ENCODE measurements at regions not wholly inside any gene's neighbourhood (a gene's known extent, or its start where the extent isn't known, plus 50 kb on each side); places are given as distances from the start of the nearest gene placed in this dataset.

- BruUV-seq (replicated peaks), result no TSS peak
- intact Hi-C loops (cut with micrococcal nuclease; ENCODE audit: unreplicated experiment), result no loop called here
- Mint-ChIP-seq H3K4me1 (ENCODE audit: low read depth, unreplicated experiment) (no peaks in the 10 kb centered on the region), H3K36me3 (ENCODE audit: insufficient read depth, unreplicated experiment) (no peaks in the 10 kb centered on the region), H3K4me3 (ENCODE audit: unreplicated experiment) (no peak overlapping the region), H3K9me3 (ENCODE audit: unreplicated experiment) (peaks cover 8% of the 10 kb centered on the region), H3K27ac (ENCODE audit: unreplicated experiment) (no peak overlapping the region), H3K27me3 (ENCODE audit: insufficient read depth, unreplicated experiment) (no peaks in the 10 kb centered on the region)
- Histone ChIP-seq H3K36me3 (ENCODE audit: control insufficient read depth, insufficient read depth, low read length) (no peaks in the 10 kb centered on the region), H3K4me3 (ENCODE audit: low read depth, low read length) (no peak overlapping the region), H3K27me3 (replicated peaks; ENCODE audit: control insufficient read depth, insufficient read depth, low read length) (no peaks in the 10 kb centered on the region), H3K9me3 (no peaks in the 10 kb centered on the region), H3K4me1 (no peaks in the 10 kb centered on the region)
- no peak for DNase-seq
- TF ChIP-seq, protein P1, sequence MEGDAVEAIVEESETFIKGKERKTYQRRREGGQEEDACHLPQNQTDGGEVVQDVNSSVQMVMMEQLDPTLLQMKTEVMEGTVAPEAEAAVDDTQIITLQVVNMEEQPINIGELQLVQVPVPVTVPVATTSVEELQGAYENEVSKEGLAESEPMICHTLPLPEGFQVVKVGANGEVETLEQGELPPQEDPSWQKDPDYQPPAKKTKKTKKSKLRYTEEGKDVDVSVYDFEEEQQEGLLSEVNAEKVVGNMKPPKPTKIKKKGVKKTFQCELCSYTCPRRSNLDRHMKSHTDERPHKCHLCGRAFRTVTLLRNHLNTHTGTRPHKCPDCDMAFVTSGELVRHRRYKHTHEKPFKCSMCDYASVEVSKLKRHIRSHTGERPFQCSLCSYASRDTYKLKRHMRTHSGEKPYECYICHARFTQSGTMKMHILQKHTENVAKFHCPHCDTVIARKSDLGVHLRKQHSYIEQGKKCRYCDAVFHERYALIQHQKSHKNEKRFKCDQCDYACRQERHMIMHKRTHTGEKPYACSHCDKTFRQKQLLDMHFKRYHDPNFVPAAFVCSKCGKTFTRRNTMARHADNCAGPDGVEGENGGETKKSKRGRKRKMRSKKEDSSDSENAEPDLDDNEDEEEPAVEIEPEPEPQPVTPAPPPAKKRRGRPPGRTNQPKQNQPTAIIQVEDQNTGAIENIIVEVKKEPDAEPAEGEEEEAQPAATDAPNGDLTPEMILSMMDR (IDR thresholded peaks at IDR 0.05; ENCODE audit: insufficient read depth in 1 of 2, low read depth in 1 of 2, low read length in 1 of 2, severe bottlenecking in 1 of 2, unreplicated experiment in 1 of 2), result no peak
- ChIA-PET POLR2A (no interaction called here), CTCF (no interaction called here)
These were observed 323.7 kb downstream of the THBS2 start for GRCh38 chr6:168929871-168930450.

DNA sequence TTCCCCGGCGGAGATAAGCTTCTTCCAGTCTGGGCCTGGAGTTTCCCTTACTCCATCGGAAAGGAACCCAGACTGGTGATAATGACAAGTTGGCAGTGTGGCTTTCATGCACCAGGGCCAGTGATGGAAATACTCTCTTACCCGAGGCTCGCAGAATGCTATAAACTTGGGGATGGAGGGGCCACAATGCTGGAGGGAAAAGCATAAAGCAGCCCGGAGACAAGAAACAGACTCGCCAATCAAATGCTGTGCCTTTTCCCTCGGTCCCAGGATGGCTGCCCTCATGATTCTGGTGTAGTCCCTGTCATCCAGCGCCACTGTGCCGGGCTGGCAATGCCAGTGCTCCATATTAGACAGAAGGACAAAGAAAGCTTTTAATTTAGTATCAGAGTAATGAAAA is 325.6 kb downstream of the THBS2 start:
- H3K36me3 ChIP-seq (ENCODE audit: control insufficient read depth, insufficient read depth, low read length), result no peaks in the 10 kb centered on the region
- H3K27me3 Mint-ChIP-seq (ENCODE audit: insufficient read depth, unreplicated experiment), result no peaks in the 10 kb centered on the region
- H3K4me1 ChIP-seq, result no peaks in the 10 kb centered on the region
- no peaks in the 10 kb centered on the region for H3K9me3 ChIP-seq
- CTCF ChIA-PET, result no interaction called here
- no peak overlapping the region for H3K4me3 ChIP-seq (ENCODE audit: low read depth, low read length)
- no peaks in the 10 kb centered on the region for H3K36me3 Mint-ChIP-seq (ENCODE audit: insufficient read depth, unreplicated experiment)
- POLR2A ChIA-PET, result no interaction called here
- H3K9me3 Mint-ChIP-seq (ENCODE audit: unreplicated experiment), result no peaks in the 10 kb centered on the region
- intact Hi-C loops (cut with micrococcal nuclease; ENCODE audit: unreplicated experiment), result no loop called here
- H3K27me3 ChIP-seq (replicated peaks; ENCODE audit: control insufficient read depth, insufficient read depth, low read length), result no peaks in the 10 kb centered on the region
- H3K4me3 Mint-ChIP-seq (ENCODE audit: unreplicated experiment), result no peak overlapping the region
- no TSS peak for BruUV-seq (replicated peaks)
- no peak for DNase-seq
- no peaks in the 10 kb centered on the region for H3K4me1 Mint-ChIP-seq (ENCODE audit: low read depth, unreplicated experiment)
- no peak overlapping the region for H3K27ac Mint-ChIP-seq (ENCODE audit: unreplicated experiment)
- TF ChIP-seq, protein P1 (IDR thresholded peaks at IDR 0.05; ENCODE audit: insufficient read depth in 1 of 2, low read depth in 1 of 2, low read length in 1 of 2, severe bottlenecking in 1 of 2, unreplicated experiment in 1 of 2), result no peak

- no TSS peak for BruUV-seq (replicated peaks)
- Mint-ChIP-seq H3K27me3 (ENCODE audit: insufficient read depth, unreplicated experiment) (no peaks in the 10 kb centered on the region), H3K36me3 (ENCODE audit: insufficient read depth, unreplicated experiment) (no peaks in the 10 kb centered on the region), H3K4me1 (ENCODE audit: low read depth, unreplicated experiment) (no peaks in the 10 kb centered on the region), H3K4me3 (ENCODE audit: unreplicated experiment) (no peak overlapping the region), H3K9me3 (ENCODE audit: unreplicated experiment) (no peaks in the 10 kb centered on the region), H3K27ac (ENCODE audit: unreplicated experiment) (no peak overlapping the region)
- Histone ChIP-seq H3K4me3 (ENCODE audit: low read depth, low read length) (no peak overlapping the region), H3K27me3 (replicated peaks; ENCODE audit: control insufficient read depth, insufficient read depth, low read length) (no peaks in the 10 kb centered on the region), H3K36me3 (ENCODE audit: control insufficient read depth, insufficient read depth, low read length) (no peaks in the 10 kb centered on the region), H3K9me3 (no peaks in the 10 kb centered on the region), H3K4me1 (no peaks in the 10 kb centered on the region)
- CTCF ChIA-PET, result no interaction called here
- intact Hi-C loops (cut with micrococcal nuclease; ENCODE audit: unreplicated experiment), result no loop called here
- DNase-seq, result no peak
- POLR2A ChIA-PET, result no interaction called here
- TF ChIP-seq, protein P1 (IDR thresholded peaks at IDR 0.05; ENCODE audit: insufficient read depth in 1 of 2, low read depth in 1 of 2, low read length in 1 of 2, severe bottlenecking in 1 of 2, unreplicated experiment in 1 of 2), result no peak
These were observed 326.6 kb downstream of the THBS2 start for GRCh38 chr6:168927026-168927425.
